Fibroblast of pulmonary artery (primary cell): ENCODE measurements at regions not wholly inside any gene's neighbourhood (a gene's known extent, or its start where the extent isn't known, plus 50 kb on each side); places are given as distances from the start of the nearest gene placed in this dataset.

Experiments used
- DNase-seq: peaks from one replicate; pipeline ENCODE4 v3.0.0-alpha.2; 2010; ENCODE audit warnings: low read depth
- H3K4me3 ChIP-seq: replicated peaks from 2 replicates; pipeline ENCODE4 v1.5.1; 2011; ENCODE audit warnings: low read depth, mild to moderate bottlenecking, control low read depth, low read length, moderate library complexity
- CTCF ChIP-seq: IDR thresholded peaks from 2 replicates; pipeline ENCODE4 v1.5.1; 2011; ENCODE audit warnings: mild to moderate bottlenecking, control low read depth, low read length, inconsistent platforms; ENCODE audit errors: missing control alignments

DNA sequence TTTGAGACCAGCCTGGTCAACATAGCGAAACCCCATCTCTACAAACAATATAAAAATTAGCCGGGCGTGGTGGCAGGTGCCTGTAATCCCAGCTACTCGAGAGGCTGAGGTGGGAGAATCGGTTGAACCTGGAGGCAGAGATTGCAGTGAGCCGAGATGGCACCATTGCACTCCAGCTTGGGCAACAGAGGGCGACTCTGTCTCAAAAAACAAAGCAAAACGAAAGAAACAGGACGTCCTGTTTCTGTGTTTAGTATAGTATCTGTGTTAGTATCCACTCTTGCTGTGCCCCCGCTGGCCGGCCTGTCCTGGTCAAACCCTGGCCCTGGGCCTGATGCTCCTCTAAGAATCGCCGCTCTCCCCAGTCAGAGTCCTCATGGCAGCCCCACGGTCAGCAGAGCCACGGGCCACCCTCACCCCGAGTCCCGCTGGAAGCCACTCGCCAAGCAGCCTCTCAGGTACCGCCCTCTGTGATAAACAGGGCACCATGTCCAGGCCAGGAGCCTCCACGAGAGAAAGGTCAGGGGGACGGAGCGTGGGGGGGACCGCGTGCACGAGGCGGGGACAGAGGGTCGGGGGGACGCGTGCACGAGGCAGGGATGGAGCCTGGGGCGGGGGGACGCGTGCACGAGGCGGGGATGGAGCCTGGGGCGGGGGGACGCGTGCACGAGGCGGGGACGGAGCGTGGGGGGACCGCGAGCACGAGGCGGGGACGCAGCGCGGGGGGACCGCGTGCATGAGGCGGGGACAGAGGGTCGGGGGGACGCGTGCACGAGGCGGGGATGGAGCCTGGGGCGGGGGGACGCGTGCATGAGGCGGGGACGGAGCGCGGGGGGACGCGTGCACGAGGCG lies 384.5 kb downstream of the SMOC2 start:
- H3K4me3 ChIP-seq, result no peak overlapping the region
- no peak for DNase-seq
- TF ChIP-seq CTCF, result no peak

GRCh38 chr6:168823397-168824212 lies 382.6 kb downstream of the SMOC2 start:
- DNase-seq, result no peak
- TF ChIP-seq CTCF, result no peak
- H3K4me3 ChIP-seq, result no peak overlapping the region

- no peak for TF ChIP-seq CTCF
- DNase-seq, result no peak
- no peak overlapping the region for H3K4me3 ChIP-seq
Measured at GRCh38 chr6:168822376-168822775, 381.4 kb downstream of the SMOC2 start.

- H3K4me3 ChIP-seq, result no peak overlapping the region
- TF ChIP-seq CTCF, result no peak
- DNase-seq, result no peak
Measured at GRCh38 chr6:168819546-168819945, 378.6 kb downstream of the SMOC2 start.

DNA sequence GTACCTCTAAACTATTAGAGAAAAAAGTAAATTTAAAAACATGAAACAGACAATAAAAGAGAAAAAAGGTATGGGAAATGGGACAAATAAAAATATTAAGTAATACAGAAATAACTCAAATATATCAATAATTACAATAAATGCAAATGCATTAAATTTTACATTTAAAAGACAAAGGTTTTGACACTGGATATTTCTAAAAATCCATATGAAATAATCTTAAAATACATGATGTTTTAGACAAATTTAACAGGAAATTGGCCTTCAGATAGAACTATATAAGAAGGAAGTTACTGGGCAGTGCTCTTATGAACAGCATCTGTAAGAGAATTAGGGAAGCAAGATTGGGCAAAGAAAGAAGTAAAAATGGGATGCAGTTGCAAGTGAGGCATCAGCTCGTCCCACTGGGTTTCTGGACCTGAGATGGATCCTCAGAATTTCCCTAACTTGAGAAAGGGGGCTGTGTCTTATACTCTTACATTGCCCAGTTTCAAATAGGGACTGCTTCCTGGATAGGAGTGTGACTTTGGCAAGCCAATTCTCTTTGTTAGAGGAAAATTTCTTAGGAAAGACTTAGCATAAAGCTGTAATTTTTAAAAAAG lies 376.7 kb downstream of the SMOC2 start:
- DNase-seq, result no peak
- H3K4me3 ChIP-seq, result no peak overlapping the region
- TF ChIP-seq CTCF, result no peak

DNA sequence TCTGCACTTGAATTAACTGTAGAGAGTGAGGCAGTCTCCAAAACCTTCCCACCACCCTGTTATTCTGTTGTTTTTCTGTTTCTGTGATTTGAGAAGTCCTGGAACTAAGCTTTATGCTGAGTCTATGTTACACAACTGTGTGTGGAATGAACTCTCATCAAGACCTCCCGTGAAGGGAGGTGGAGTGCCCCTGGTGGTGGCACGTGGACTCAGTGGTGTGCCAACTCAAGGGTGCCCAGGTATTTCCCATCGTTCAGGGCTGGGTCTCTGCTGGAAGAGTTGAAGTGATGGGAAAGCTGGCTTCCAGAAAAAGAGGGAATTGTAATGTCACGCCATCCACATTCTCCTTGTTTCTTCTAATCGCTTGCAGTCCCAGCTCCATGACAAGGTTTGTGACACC lies 374.2 kb downstream of the SMOC2 start:
- no peak overlapping the region for H3K4me3 ChIP-seq
- peak; percentile 5 for TF ChIP-seq CTCF
- no peak for DNase-seq
